ENCODE measurements at regions not wholly inside any gene's neighbourhood (a gene's known extent, or its start where the extent isn't known, plus 50 kb on each side); places are given as distances from the start of the nearest gene placed in this dataset.

- TF ChIP-seq CTCF (IDR thresholded peaks at IDR 0.05), result no peak
- Histone ChIP-seq H3K27me3 (no peaks in the 10 kb centered on the region), H3K27ac (no peak overlapping the region), H3K4me1 (no peaks in the 10 kb centered on the region), H3K36me3 (no peaks in the 10 kb centered on the region), H3K9me3 (no peaks in the 10 kb centered on the region), H3K4me3 (no peak overlapping the region)
- no peak for ATAC-seq
- intact Hi-C loops (cut with DNase I), result no loop called here
- no peak for DNase-seq
Measured at GRCh38 chr5:136466041-136466415, 100.7 kb upstream of the TRPC7 start.

GRCh38 chr5:136458481-136458880, 93.1 kb upstream of the TRPC7 start:
- H3K27me3 ChIP-seq, result no peaks in the 10 kb centered on the region
- no peaks in the 10 kb centered on the region for H3K4me1 ChIP-seq
- no peaks in the 10 kb centered on the region for H3K36me3 ChIP-seq
- H3K27ac ChIP-seq, result no peak overlapping the region
- ATAC-seq (no peak), DNase-seq (no peak)
- no peak for TF ChIP-seq CTCF (IDR thresholded peaks at IDR 0.05)
- H3K9me3 ChIP-seq, result no peaks in the 10 kb centered on the region
- intact Hi-C loops (cut with DNase I), result no loop called here
- H3K4me3 ChIP-seq, result no peak overlapping the region

- DNase-seq, result no peak
- intact Hi-C loops (cut with DNase I), result no loop called here
- H3K9me3 ChIP-seq, result no peaks in the 10 kb centered on the region
- no peak for TF ChIP-seq CTCF (IDR thresholded peaks at IDR 0.05)
- no peak overlapping the region for H3K27ac ChIP-seq
- H3K4me1 ChIP-seq, result no peaks in the 10 kb centered on the region
- no peaks in the 10 kb centered on the region for H3K27me3 ChIP-seq
- no peak overlapping the region for H3K4me3 ChIP-seq
- ATAC-seq, result no peak
- H3K36me3 ChIP-seq, result no peaks in the 10 kb centered on the region
Measured at GRCh38 chr5:136457390-136458013, 92.2 kb upstream of the TRPC7 start.

GRCh38 chr5:136455409-136455808, 90.1 kb upstream of the TRPC7 start:
- H3K36me3 ChIP-seq, result no peaks in the 10 kb centered on the region
- no peaks in the 10 kb centered on the region for H3K9me3 ChIP-seq
- no peak overlapping the region for H3K27ac ChIP-seq
- no peaks in the 10 kb centered on the region for H3K4me1 ChIP-seq
- intact Hi-C loops (cut with DNase I), result no loop called here
- ATAC-seq (no peak), DNase-seq (no peak)
- no peak overlapping the region for H3K4me3 ChIP-seq
- H3K27me3 ChIP-seq, result no peaks in the 10 kb centered on the region
- no peak for TF ChIP-seq CTCF (IDR thresholded peaks at IDR 0.05)

GRCh38 chr5:136453986-136454758, 88.8 kb upstream of the TRPC7 start:
- Histone ChIP-seq H3K9me3 (no peaks in the 10 kb centered on the region), H3K4me3 (no peak overlapping the region), H3K36me3 (no peaks in the 10 kb centered on the region), H3K27me3 (no peaks in the 10 kb centered on the region), H3K27ac (no peak overlapping the region), H3K4me1 (no peaks in the 10 kb centered on the region)
- intact Hi-C loops (cut with DNase I), result no loop called here
- TF ChIP-seq CTCF (IDR thresholded peaks at IDR 0.05), result no peak
- ATAC-seq (no peak), DNase-seq (no peak)
